ENCODE measurements at regions not wholly inside any gene's neighbourhood (a gene's known extent, or its start where the extent isn't known, plus 50 kb on each side); places are given as distances from the start of the nearest gene placed in this dataset.

DNA sequence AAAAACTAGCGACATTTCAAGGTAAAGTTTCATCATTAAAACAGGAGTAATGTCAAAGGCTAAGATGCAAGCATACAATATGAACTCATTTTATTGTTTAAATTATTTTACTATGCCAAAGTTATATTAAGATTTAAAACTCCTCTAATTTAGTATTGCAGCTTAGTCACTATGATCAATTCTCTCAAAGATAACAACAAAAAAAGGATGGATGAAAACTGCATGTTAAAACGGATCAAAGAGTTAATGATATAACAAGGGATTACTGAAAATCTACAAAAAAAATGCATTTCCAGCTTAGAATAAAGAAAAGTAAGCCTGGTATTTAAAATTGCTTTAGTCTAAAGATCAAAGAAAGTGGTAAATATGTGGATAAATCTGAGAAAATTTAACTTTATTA is 587.8 kb upstream of the PCDH20 start:
- WGBS (ENCODE audit: extremely low coverage, insufficient read length, low lambda C conversion rate), result no CpG with 5 or more reads among the region's 2 CpGs
- DNase-seq, result no peak
- no peaks in the 10 kb centered on the region for H3K27me3 ChIP-seq (ENCODE audit: insufficient read depth, low read length)
- no peak overlapping the region for H3K14ac ChIP-seq (ENCODE audit: insufficient read depth, low read length)
- H2AFZ ChIP-seq (ENCODE audit: low read length), result no peak overlapping the region
- Mint-ChIP-seq H3K36me3 (ENCODE audit: insufficient read depth in 1 of 3, low read depth in 3 of 3) (peaks cover 0 to 2% (median 0%) of the 10 kb centered on the region in 3 experiments; a peak in 1 of 7 replicates), H3K27ac (no peak overlapping the region), H3K4me1 (no peaks in the 10 kb centered on the region), H3K27me3 (ENCODE audit: low read depth) (no peaks in the 10 kb centered on the region; the same call in none of the 2 replicates), H3K9me3 (peaks cover 0 to 3% of the 10 kb centered on the region in 2 experiments; a peak in 1 of 5 replicates), H3K4me3 (no peak overlapping the region)
- H2AK5ac ChIP-seq (ENCODE audit: insufficient read length, low read length), result no peak overlapping the region
- no peak overlapping the region for H3K9ac ChIP-seq (ENCODE audit: extremely low read depth, insufficient read length, low read length)
- H3K9me3 ChIP-seq (ENCODE audit: control insufficient read depth, low read depth, low read length), result no peaks in the 10 kb centered on the region
- H4K5ac ChIP-seq (ENCODE audit: insufficient read length, low read depth, low read length), result no peak overlapping the region
- no peak overlapping the region for H3K4ac ChIP-seq (ENCODE audit: low read depth, low read length)
- H2BK120ac ChIP-seq (ENCODE audit: low read depth, low read length, poor library complexity, severe bottlenecking), result no peak overlapping the region
- H3K79me1 ChIP-seq (ENCODE audit: insufficient read depth, low read depth, low read length, poor library complexity, severe bottlenecking), result no peaks in the 10 kb centered on the region
- H4K20me1 ChIP-seq (ENCODE audit: control insufficient read depth, insufficient read depth, insufficient read length), result no peaks in the 10 kb centered on the region
- no peaks in the 10 kb centered on the region for H3K79me2 ChIP-seq (ENCODE audit: insufficient read depth, low read length)
- no peaks in the 10 kb centered on the region for H3K23me2 ChIP-seq (ENCODE audit: insufficient read length, low read depth, low read length, poor library complexity, severe bottlenecking)
- no peak overlapping the region for H2BK20ac ChIP-seq (ENCODE audit: low read depth, low read length, poor library complexity, severe bottlenecking)
- H2BK5ac ChIP-seq (ENCODE audit: insufficient read length, low read length), result no peak overlapping the region
- no peak for TF ChIP-seq CTCF (conservative IDR thresholded peaks at IDR 0.05)
- H2BK12ac ChIP-seq (ENCODE audit: insufficient read length, low read depth, low read length), result no peak overlapping the region
- no peak overlapping the region for H3K56ac ChIP-seq (ENCODE audit: insufficient read length, low read depth, low read length)
- H3K23ac ChIP-seq (ENCODE audit: insufficient read length, low read depth, low read length), result no peak overlapping the region
- H4K8ac ChIP-seq (replicated peaks; ENCODE audit: insufficient read length, low read depth, low read length), result no peak overlapping the region
- no peak overlapping the region for H3T11ph ChIP-seq (ENCODE audit: low read length)
- H2BK15ac ChIP-seq (ENCODE audit: low read depth, low read length), result no peak overlapping the region
- no peak overlapping the region for H3K4me2 ChIP-seq (ENCODE audit: insufficient read depth, insufficient read length, low read length)
- H3K27ac ChIP-seq (ENCODE audit: insufficient read length, low read depth, low read length), result no peak overlapping the region
- no peak overlapping the region for H4K91ac ChIP-seq (ENCODE audit: insufficient read length, low read depth, low read length)
- H3K4me1 ChIP-seq (ENCODE audit: insufficient read depth, low read length), result no peaks in the 10 kb centered on the region
- no peak overlapping the region for H3K18ac ChIP-seq (ENCODE audit: insufficient read length, low read depth, low read length)
